Activated CD4-positive, alpha-beta memory T cell treated with anti-CD3 and anti-CD28 coated beads for 36 hours (primary cell): ENCODE measurements at regions not wholly inside any gene's neighbourhood (a gene's known extent, or its start where the extent isn't known, plus 50 kb on each side); places are given as distances from the start of the nearest gene placed in this dataset.

Experiments
- CTCF ChIA-PET: fragments of 350-600 bp; sonication (Branson Sonifier 250); formaldehyde crosslinking; loops from one replicate; lab custom pipeline; 2021; ENCODE audit warnings: antibody characterized with exemption, inconsistent platforms; lab: Charles Lee
- POLR2A ChIA-PET: fragments of 350-600 bp; sonication (Branson Sonifier 250); formaldehyde crosslinking; loops from one replicate; lab custom pipeline; 2021; ENCODE audit warnings: antibody characterized with exemption; lab: Charles Lee
- DNase-seq: peaks from one replicate; pipeline ENCODE4 v3.0.0-alpha.2; 2020
- H3K27ac Mint-ChIP-seq: one replicate; pipeline ENCODE4 v1.8.0; 2021; ENCODE audit warnings: mixed read lengths
- H3K27me3 Mint-ChIP-seq: one replicate; pipeline ENCODE4 v1.8.0; 2021; ENCODE audit warnings: mixed read lengths
- H3K36me3 Mint-ChIP-seq: one replicate; pipeline ENCODE4 v1.8.0; 2021; ENCODE audit warnings: mixed read lengths
- H3K4me1 Mint-ChIP-seq: one replicate; pipeline ENCODE4 v1.8.0; 2021; ENCODE audit warnings: low read depth, mixed read lengths
- H3K4me3 Mint-ChIP-seq: one replicate; pipeline ENCODE4 v1.8.0; 2021; ENCODE audit warnings: mild to moderate bottlenecking, mixed read lengths
- H3K9me3 Mint-ChIP-seq: one replicate; pipeline ENCODE4 v1.8.0; 2021; ENCODE audit warnings: mixed read lengths
- intact Hi-C: fragments of 100-400 bp; cut with micrococcal nuclease; formaldehyde crosslinking; loops from one replicate; pipeline ENCODE4 v1.15.1; 2023

DNA sequence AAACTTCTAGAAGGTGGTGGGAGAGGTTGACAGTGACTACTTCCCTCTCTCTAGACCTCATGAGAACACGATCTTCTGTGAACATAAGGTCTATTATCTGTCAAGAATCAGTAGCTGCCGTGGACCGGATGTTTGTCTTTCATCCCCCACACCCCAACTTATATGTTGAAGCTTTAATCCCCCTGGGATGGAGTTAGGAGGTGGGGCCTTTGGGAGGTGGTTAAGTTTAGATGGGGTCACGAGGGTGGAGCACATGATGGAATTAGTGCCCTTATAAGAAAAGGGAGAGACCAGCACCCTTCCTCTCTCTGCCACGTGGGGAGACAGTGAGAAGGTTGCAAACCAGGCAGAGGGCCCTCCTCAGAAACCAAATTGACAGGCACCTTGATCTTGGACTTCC lies 409.1 kb downstream of the QKI start:
- CTCF ChIA-PET, result no interaction called here
- H3K9me3 Mint-ChIP-seq, result no peaks in the 10 kb centered on the region
- no peak overlapping the region for H3K4me3 Mint-ChIP-seq
- DNase-seq, result no peak
- H3K27me3 Mint-ChIP-seq, result peaks cover under 1% of the 10 kb centered on the region
- no peaks in the 10 kb centered on the region for H3K4me1 Mint-ChIP-seq
- intact Hi-C loops, result no loop called here
- no peaks in the 10 kb centered on the region for H3K36me3 Mint-ChIP-seq
- POLR2A ChIA-PET, result no interaction called here
- H3K27ac Mint-ChIP-seq, result no peak overlapping the region

DNA sequence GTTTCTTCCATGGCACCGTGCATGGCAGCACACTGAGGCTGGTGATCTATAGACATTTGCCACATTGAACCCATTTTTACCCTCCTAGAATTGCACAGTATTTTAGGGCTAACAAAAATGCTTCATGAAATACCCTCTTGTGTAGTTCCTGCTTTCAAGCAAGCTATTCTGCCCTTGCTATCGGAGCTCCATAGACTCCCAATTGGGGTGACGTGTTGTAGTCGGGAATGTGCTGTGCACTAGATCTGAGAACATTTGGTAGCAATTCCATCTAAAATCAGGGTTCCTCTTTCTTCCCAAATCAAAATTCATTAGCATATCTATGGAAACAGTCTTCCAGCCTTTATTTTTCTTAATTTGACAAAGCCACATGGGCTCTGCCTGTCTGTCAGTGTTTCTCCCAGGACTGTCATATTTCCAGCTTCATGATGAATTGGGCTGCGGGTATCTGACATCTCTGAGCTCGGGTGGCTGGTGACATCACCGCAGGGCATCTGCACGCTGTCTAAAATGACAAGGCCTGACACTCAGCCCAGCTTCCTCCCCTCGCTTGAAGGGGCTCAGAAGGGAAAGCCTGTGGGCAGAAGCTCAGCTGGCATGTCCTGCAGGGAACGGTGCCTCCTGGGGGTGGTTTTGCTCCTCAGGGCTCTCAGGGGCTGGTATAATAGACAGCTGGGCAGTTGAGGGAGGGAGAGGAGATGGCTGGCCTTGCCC lies 406.4 kb downstream of the QKI start:
- DNase-seq, result no peak
- ChIA-PET CTCF (no interaction called here), POLR2A (no interaction called here)
- peaks cover 1% of the 10 kb centered on the region for H3K27me3 Mint-ChIP-seq
- H3K4me3 Mint-ChIP-seq, result no peak overlapping the region
- intact Hi-C loops, result no loop called here
- H3K27ac Mint-ChIP-seq, result no peak overlapping the region
- H3K36me3 Mint-ChIP-seq, result no peaks in the 10 kb centered on the region
- H3K4me1 Mint-ChIP-seq, result no peaks in the 10 kb centered on the region
- H3K9me3 Mint-ChIP-seq, result no peaks in the 10 kb centered on the region

DNA sequence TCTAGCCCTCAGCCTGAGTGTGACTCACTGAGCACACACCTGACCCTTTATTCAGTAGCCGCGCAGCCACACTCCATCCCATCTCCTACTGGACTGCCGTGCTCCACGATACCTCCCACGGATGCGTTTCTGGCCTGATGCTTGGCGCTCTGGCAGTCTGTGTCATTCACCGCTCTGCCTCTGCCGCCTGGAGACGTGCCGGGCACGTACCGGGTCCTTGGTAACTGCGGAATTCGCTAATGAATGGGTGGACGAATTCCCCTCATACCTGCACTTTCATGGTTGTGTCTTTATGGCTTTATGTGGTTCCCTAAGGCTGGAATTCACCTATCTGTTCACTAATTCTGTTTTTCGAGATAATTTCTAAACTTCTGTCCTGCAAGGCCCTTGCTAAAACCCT lies 405.7 kb downstream of the QKI start:
- POLR2A ChIA-PET, result no interaction called here
- Mint-ChIP-seq H3K4me3 (no peak overlapping the region), H3K27ac (no peak overlapping the region), H3K36me3 (no peaks in the 10 kb centered on the region), H3K27me3 (peaks cover 5% of the 10 kb centered on the region), H3K9me3 (no peaks in the 10 kb centered on the region), H3K4me1 (no peaks in the 10 kb centered on the region)
- DNase-seq, result no peak
- CTCF ChIA-PET, result no interaction called here
- intact Hi-C loops, result no loop called here

DNA sequence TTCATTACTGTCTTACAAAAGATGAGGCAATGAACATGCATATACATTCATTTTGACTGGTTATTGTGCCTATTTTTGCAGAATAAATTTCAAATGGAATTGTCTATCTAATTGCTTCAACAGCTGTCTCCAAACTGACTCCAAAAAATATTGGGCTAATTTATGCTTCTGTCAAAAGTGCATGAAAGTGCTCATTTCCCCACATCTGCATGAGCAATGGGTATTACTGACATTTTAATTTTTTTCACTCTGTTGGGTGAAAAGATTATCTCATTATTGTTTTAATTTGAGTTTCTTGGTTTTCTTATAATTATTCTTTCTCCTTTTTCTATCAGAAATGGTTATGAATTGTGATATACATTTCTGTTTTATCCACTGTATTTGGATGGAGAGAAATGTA lies 404.2 kb downstream of the QKI start:
- intact Hi-C loops, result no loop called here
- Mint-ChIP-seq H3K9me3 (no peaks in the 10 kb centered on the region), H3K36me3 (no peaks in the 10 kb centered on the region), H3K4me3 (no peak overlapping the region), H3K27ac (no peak overlapping the region), H3K4me1 (no peaks in the 10 kb centered on the region), H3K27me3 (peaks cover 5% of the 10 kb centered on the region)
- no peak for DNase-seq
- POLR2A ChIA-PET, result no interaction called here
- CTCF ChIA-PET, result no interaction called here

GRCh38 chr6:163816441-163816840 lies 401.9 kb downstream of the QKI start:
- no peak for DNase-seq
- Mint-ChIP-seq H3K4me1 (no peaks in the 10 kb centered on the region), H3K9me3 (no peaks in the 10 kb centered on the region), H3K27me3 (peaks cover 5% of the 10 kb centered on the region), H3K4me3 (no peak overlapping the region), H3K36me3 (no peaks in the 10 kb centered on the region), H3K27ac (no peak overlapping the region)
- CTCF ChIA-PET, result no interaction called here
- POLR2A ChIA-PET, result no interaction called here
- intact Hi-C loops, result no loop called here

DNA sequence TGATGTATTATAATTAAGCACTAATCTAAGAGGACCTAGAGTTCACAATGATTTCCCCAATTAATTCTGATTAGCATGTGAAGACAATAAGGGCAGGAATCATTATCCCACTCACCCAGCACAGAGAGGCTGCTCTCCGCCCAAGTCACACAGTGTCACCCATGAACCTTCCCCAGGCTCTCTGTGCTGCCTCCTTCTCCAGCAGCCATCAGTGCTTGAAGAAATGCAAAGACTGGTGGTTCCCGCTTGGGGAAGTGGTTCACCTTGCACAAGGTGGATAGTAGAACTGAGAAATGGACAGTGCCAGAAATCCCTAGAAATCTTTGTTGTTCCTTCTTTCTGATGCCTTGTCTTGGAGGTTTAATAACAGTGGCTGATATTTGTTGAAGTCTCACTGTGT lies 401.3 kb downstream of the QKI start:
- intact Hi-C loops, result no loop called here
- Mint-ChIP-seq H3K9me3 (no peaks in the 10 kb centered on the region), H3K27me3 (peaks cover 5% of the 10 kb centered on the region), H3K27ac (no peak overlapping the region), H3K4me3 (no peak overlapping the region), H3K36me3 (no peaks in the 10 kb centered on the region), H3K4me1 (no peaks in the 10 kb centered on the region)
- POLR2A ChIA-PET, result no interaction called here
- CTCF ChIA-PET, result no interaction called here
- no peak for DNase-seq

DNA sequence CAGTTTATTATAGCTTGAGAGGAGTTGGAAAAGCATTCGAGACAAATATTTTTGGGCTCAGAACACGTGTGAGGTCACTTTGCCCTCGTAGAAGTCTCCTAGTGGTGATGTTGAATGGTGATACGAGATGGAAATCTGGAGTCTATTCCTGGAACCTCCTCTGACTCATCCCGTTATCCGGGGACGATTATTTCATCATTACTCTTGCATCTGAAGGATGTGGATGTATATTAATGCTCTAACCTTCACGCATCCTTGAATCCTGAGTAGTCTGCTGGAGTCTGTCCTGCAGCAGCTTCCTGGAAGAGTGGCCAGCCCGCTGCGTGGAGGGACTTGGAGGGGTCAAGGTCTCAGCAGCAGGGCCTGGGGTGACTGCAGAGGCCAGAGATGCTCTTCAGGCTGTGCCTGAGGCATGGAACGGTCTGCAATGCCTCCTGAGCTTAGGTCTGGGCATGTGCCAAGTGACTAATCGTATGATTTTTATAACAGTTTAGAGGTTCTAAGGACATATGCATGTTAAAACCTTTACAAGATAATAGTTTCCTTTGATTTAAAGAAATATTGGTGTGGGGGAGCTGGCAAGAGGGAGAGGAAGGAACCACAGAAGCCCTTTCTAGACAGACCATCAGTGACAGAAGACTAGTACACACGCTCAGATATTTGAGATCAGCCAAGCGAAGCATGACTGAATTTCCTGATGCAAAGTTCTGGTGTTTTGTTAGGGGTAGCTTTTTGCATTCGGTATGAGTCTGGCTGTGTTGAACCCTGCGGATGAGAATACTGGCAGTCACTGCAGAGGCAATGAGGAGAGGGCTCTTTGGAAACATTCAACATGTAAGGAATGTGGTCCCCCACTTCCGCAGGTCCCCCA lies 400.2 kb downstream of the QKI start:
- no peak for DNase-seq
- no peak overlapping the region for H3K4me3 Mint-ChIP-seq
- POLR2A ChIA-PET, result no interaction called here
- no peaks in the 10 kb centered on the region for H3K36me3 Mint-ChIP-seq
- H3K9me3 Mint-ChIP-seq, result no peaks in the 10 kb centered on the region
- intact Hi-C loops, result no loop called here
- CTCF ChIA-PET, result no interaction called here
- H3K4me1 Mint-ChIP-seq, result no peaks in the 10 kb centered on the region
- no peak overlapping the region for H3K27ac Mint-ChIP-seq
- peaks cover 5% of the 10 kb centered on the region for H3K27me3 Mint-ChIP-seq

DNA sequence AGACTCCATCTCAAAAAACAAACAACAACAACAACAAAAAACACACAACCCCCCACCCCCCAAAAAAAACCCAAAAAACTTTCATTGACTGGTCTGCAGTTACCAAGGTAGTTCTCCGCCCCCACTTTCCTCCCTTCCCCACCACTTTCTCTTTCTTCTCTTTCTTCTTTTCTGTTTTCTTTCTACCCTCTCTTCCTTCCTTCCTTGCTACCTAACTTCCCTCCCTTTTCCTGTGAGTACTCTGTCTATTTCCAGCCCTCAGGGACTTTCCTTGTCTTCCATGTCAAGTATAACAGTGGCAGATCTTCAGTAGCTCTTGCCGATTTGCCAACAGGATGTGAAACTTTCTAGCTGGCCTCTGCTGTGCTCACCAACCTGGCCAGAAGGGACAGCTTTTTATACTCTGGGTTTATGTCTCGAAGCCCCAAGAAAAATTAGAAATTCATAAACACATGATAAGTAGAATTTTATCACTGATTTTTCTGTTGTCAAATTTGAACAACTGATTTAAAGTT lies 399.5 kb downstream of the QKI start:
- POLR2A ChIA-PET, result no interaction called here
- intact Hi-C loops, result no loop called here
- no peak for DNase-seq
- no peak overlapping the region for H3K4me3 Mint-ChIP-seq
- H3K27ac Mint-ChIP-seq, result no peak overlapping the region
- H3K27me3 Mint-ChIP-seq, result peaks cover 5% of the 10 kb centered on the region
- H3K4me1 Mint-ChIP-seq, result no peaks in the 10 kb centered on the region
- H3K36me3 Mint-ChIP-seq, result no peaks in the 10 kb centered on the region
- CTCF ChIA-PET, result no interaction called here
- H3K9me3 Mint-ChIP-seq, result no peaks in the 10 kb centered on the region

DNA sequence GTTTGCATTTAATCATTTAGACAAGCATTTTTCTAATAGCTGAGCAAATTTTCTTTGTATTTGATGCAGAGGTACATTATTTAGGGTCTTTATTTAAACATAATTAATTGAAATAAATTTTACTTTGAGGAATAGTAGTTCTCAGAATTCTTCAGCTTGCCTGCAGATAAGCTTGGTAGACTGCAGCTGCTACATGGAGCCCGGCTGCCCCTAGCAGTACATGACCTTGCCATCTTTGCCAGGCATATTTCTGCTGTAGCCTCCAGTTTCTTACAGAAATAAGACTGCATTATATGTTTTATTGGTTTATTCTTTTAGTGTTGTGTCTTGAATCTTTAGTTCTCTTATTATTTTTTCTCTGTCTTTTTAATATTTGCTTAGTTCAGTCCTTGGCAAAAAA lies 396.8 kb downstream of the QKI start:
- peaks cover 5% of the 10 kb centered on the region for H3K27me3 Mint-ChIP-seq
- CTCF ChIA-PET, result no interaction called here
- intact Hi-C loops, result no loop called here
- H3K27ac Mint-ChIP-seq, result no peak overlapping the region
- no peak for DNase-seq
- no peaks in the 10 kb centered on the region for H3K9me3 Mint-ChIP-seq
- no peaks in the 10 kb centered on the region for H3K36me3 Mint-ChIP-seq
- no peak overlapping the region for H3K4me3 Mint-ChIP-seq
- POLR2A ChIA-PET, result no interaction called here
- no peaks in the 10 kb centered on the region for H3K4me1 Mint-ChIP-seq

- peaks cover 2% of the 10 kb centered on the region for H3K27me3 Mint-ChIP-seq
- no peak overlapping the region for H3K4me3 Mint-ChIP-seq
- intact Hi-C loops, result no loop called here
- ChIA-PET POLR2A (no interaction called here), CTCF (no interaction called here)
- no peaks in the 10 kb centered on the region for H3K4me1 Mint-ChIP-seq
- DNase-seq, result no peak
- H3K27ac Mint-ChIP-seq, result no peak overlapping the region
- H3K36me3 Mint-ChIP-seq, result no peaks in the 10 kb centered on the region
- no peaks in the 10 kb centered on the region for H3K9me3 Mint-ChIP-seq
Measured at GRCh38 chr6:163809364-163809763, 394.8 kb downstream of the QKI start.

GRCh38 chr6:163808871-163809270 lies 394.4 kb downstream of the QKI start:
- H3K9me3 Mint-ChIP-seq, result no peaks in the 10 kb centered on the region
- H3K36me3 Mint-ChIP-seq, result no peaks in the 10 kb centered on the region
- peaks cover 2% of the 10 kb centered on the region for H3K27me3 Mint-ChIP-seq
- CTCF ChIA-PET, result no interaction called here
- DNase-seq, result no peak
- no peak overlapping the region for H3K27ac Mint-ChIP-seq
- POLR2A ChIA-PET, result no interaction called here
- no peak overlapping the region for H3K4me3 Mint-ChIP-seq
- H3K4me1 Mint-ChIP-seq, result no peaks in the 10 kb centered on the region
- intact Hi-C loops, result no loop called here

GRCh38 chr6:163808231-163808630 lies 393.7 kb downstream of the QKI start:
- Mint-ChIP-seq H3K9me3 (no peaks in the 10 kb centered on the region), H3K4me3 (no peak overlapping the region), H3K27me3 (peaks cover 2% of the 10 kb centered on the region), H3K36me3 (no peaks in the 10 kb centered on the region), H3K4me1 (no peaks in the 10 kb centered on the region), H3K27ac (no peak overlapping the region)
- no peak for DNase-seq
- CTCF ChIA-PET, result no interaction called here
- POLR2A ChIA-PET, result no interaction called here
- intact Hi-C loops, result no loop called here
